ENCODE measurements at regions not wholly inside any gene's neighbourhood (a gene's known extent, or its start where the extent isn't known, plus 50 kb on each side); places are given as distances from the start of the nearest gene placed in this dataset.

DNA sequence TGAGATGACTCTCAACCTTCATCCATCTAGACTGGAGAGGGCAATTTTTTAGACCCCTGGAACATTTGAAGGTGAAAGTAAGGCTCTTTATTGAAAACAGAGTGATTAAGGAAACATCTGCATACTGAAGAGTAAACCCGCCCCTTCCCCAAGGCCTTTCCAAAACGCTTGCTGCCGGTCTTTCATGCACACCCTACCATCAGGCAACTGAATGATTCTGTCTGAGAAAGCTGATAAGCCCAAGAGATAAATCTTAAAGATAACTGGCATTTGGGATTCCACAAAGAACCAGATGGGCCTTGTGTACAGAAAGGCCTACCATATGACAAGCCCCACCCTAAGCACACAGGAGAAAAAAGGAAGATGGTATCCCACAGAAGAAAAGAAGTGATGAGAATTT lies 54.4 kb upstream of the PIK3R1 start:
- H3K9me3 Mint-ChIP-seq: no peaks in the 10 kb centered on the region
- no peaks in the 10 kb centered on the region for H3K36me3 Mint-ChIP-seq
- no peaks in the 10 kb centered on the region for H3K4me1 Mint-ChIP-seq
- no peak for DNase-seq
- ATAC-seq: no peak
- POLR2A ChIA-PET: no interaction called here
- H3K27ac Mint-ChIP-seq: no peak overlapping the region
- H3K4me3 Mint-ChIP-seq: no peak overlapping the region
- no peaks in the 10 kb centered on the region for H3K27me3 Mint-ChIP-seq

DNA sequence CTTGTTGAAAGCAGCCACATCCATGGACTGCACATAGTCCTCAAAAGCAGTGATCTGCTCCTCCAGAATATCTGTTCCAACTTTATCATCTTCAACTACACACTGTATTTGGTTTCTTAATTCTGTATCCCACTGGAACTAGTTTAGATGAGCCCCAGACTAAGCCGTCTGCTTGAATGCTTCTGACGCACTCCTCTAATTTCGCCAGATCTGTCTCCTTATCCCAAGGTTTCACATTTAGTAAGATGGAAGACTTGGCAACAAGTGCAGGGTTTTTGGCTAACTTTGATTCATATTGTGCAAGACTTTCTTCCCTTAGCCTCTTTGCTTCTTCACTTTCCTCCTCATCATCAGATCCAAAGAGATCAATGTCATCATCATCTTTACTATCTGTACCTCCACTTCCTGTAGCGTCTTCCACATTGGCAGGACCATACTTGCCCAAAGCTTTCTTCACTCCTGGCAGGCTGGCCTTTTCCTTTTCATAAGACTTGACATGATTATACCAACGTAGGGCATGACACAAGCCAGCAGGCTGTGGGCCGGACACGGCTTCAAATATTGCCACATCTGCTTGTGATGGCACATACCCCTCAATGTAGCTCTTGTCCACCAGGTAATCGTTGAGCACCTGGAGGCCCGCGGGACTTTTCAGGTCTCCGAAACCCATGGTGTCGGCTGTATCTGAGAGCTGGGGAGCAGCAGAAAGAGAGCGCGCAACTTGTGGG lies 56.2 kb upstream of the PIK3R1 start:
- Mint-ChIP-seq H3K27ac (no peak overlapping the region), H3K9me3 (no peaks in the 10 kb centered on the region), H3K4me1 (no peaks in the 10 kb centered on the region), H3K27me3 (no peaks in the 10 kb centered on the region), H3K36me3 (no peaks in the 10 kb centered on the region), H3K4me3 (no peak overlapping the region)
- DNase-seq (no peak), ATAC-seq (no peak)
- POLR2A ChIA-PET: no interaction called here

- POLR2A ChIA-PET: no interaction called here
- Mint-ChIP-seq H3K27me3 (no peaks in the 10 kb centered on the region), H3K4me3 (no peak overlapping the region), H3K27ac (peak overlapping the region in 1 of 10 donors; percentile 25), H3K4me1 (no peaks in the 10 kb centered on the region), H3K36me3 (no peaks in the 10 kb centered on the region), H3K9me3 (no peaks in the 10 kb centered on the region)
- DNase-seq: no peak
- ATAC-seq: no peak
Observed at GRCh38 chr5:68155940-68156339, 59.6 kb upstream of the PIK3R1 start.

GRCh38 chr5:68154119-68154857 lies 61.3 kb upstream of the PIK3R1 start:
- Mint-ChIP-seq H3K27me3 (no peaks in the 10 kb centered on the region), H3K27ac (no peak overlapping the region), H3K4me1 (no peaks in the 10 kb centered on the region), H3K36me3 (no peaks in the 10 kb centered on the region), H3K4me3 (no peak overlapping the region), H3K9me3 (no peaks in the 10 kb centered on the region)
- ATAC-seq (no peak), DNase-seq (no peak)
- POLR2A ChIA-PET: no interaction called here

- POLR2A ChIA-PET: no interaction called here
- H3K4me3 Mint-ChIP-seq: no peak overlapping the region
- no peak overlapping the region for H3K27ac Mint-ChIP-seq
- DNase-seq (no peak), ATAC-seq (no peak)
- no peaks in the 10 kb centered on the region for H3K36me3 Mint-ChIP-seq
- H3K4me1 Mint-ChIP-seq: no peaks in the 10 kb centered on the region
- no peaks in the 10 kb centered on the region for H3K9me3 Mint-ChIP-seq
- no peaks in the 10 kb centered on the region for H3K27me3 Mint-ChIP-seq
Observed at GRCh38 chr5:68151812-68152211, 63.7 kb upstream of the PIK3R1 start.

GRCh38 chr5:68149189-68149588 lies 66.4 kb upstream of the PIK3R1 start:
- H3K9me3 Mint-ChIP-seq: peaks cover 0 to 2% (median 0%) of the 10 kb centered on the region in 9 donors
- DNase-seq (no peak), ATAC-seq (no peak)
- H3K4me1 Mint-ChIP-seq: no peaks in the 10 kb centered on the region
- H3K27ac Mint-ChIP-seq: no peak overlapping the region
- peak overlapping the region in 1 of 10 donors; percentile 42 for H3K4me3 Mint-ChIP-seq
- no peaks in the 10 kb centered on the region for H3K27me3 Mint-ChIP-seq
- no peaks in the 10 kb centered on the region for H3K36me3 Mint-ChIP-seq
- POLR2A ChIA-PET: no interaction called here

DNA sequence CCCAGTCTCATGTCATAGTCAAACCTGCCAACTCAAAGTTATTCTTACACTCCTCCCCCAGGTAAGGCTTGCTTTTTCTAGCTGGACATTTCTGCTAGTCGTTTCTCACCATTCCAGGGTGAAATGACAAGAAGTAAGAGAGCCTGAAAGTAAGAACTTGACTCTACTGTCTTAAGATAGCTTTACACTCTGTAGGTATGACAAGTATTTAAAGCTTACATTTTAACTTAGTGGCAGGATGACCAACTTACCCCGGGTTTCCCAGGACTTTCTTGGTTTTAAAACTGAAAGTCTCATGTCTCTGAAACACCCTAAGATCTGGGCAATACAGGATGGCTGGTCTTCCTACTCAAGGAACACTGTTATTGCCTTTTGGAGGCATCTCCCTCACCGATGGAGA lies 67.5 kb upstream of the PIK3R1 start:
- no peak for ATAC-seq
- H3K36me3 Mint-ChIP-seq: peaks cover 0 to 3% (median 0%) of the 10 kb centered on the region in 3 donors
- H3K27me3 Mint-ChIP-seq: no peaks in the 10 kb centered on the region
- DNase-seq: no peak
- no peak overlapping the region for H3K27ac Mint-ChIP-seq
- H3K9me3 Mint-ChIP-seq: peaks cover 0 to 7% (median 0%) of the 10 kb centered on the region in 9 donors
- H3K4me1 Mint-ChIP-seq: no peaks in the 10 kb centered on the region
- POLR2A ChIA-PET: no interaction called here
- no peak overlapping the region for H3K4me3 Mint-ChIP-seq

DNA sequence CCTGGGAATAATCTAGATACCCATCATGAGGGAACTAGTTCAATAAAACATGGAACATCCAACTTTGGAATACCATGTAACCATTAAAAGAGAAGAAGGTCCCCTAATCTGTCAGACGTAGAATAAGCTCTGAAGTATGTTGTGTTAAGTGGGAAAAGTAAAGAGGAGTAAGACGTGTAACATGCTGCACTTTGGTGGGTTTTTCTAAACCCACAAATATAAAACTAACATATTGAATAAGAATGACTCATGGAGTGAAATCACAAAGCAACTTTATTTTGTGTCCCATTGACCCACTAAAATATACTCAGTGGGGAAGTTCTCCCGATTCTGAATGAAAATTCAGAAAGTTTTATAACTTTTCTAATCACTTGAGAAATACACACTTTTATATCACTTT lies 67.9 kb upstream of the PIK3R1 start:
- DNase-seq: no peak
- no peak for ATAC-seq
- Mint-ChIP-seq H3K9me3 (peaks cover 0 to 11% (median 2%) of the 10 kb centered on the region in 9 donors), H3K27ac (peak overlapping the region in 1 of 10 donors; percentile 34), H3K4me1 (no peaks in the 10 kb centered on the region), H3K27me3 (no peaks in the 10 kb centered on the region), H3K4me3 (no peak overlapping the region), H3K36me3 (peaks cover 0 to 3% (median 0%) of the 10 kb centered on the region in 3 donors)
- POLR2A ChIA-PET: no interaction called here

DNA sequence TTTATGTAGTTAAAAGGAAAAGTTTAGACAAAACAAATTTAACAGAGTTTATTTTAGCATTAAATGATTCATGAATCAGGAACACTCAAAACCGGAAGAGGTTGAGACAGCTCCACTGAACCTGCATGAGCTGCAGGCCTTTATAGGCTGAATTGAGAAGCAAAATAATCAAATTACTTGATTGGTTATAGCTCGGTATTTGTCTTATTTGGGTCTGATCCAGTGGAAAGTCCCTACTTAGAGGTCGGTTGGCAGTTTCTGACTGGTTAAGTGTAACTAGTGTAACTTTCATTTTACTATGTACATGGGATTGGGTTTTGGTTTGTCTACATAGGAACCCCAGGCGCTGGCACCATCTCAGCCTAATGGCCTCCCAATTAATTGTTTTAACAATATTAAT lies 74.1 kb upstream of the PIK3R1 start:
- peak in 1 of 2 donors; percentile 30 for ATAC-seq
- Mint-ChIP-seq H3K27ac (no peak overlapping the region), H3K4me1 (peaks cover 3 to 8% (median 4%) of the 10 kb centered on the region in 4 donors), H3K9me3 (peaks cover 0 to 11% (median 2%) of the 10 kb centered on the region in 9 donors), H3K36me3 (peaks cover 0 to 3% (median 0%) of the 10 kb centered on the region in 3 donors), H3K4me3 (no peak overlapping the region), H3K27me3 (no peaks in the 10 kb centered on the region)
- DNase-seq: no peak
- POLR2A ChIA-PET: no interaction called here

- DNase-seq (no peak), ATAC-seq (no peak)
- POLR2A ChIA-PET: no interaction called here
- peaks cover 0 to 11% (median 2%) of the 10 kb centered on the region in 9 donors for H3K9me3 Mint-ChIP-seq
- H3K27me3 Mint-ChIP-seq: peaks cover 0 to 1% (median under 1%) of the 10 kb centered on the region in 5 donors
- peaks cover 0 to 3% (median 0%) of the 10 kb centered on the region in 3 donors for H3K36me3 Mint-ChIP-seq
- H3K4me1 Mint-ChIP-seq: peaks cover 3 to 8% (median 4%) of the 10 kb centered on the region in 4 donors
- H3K4me3 Mint-ChIP-seq: no peak overlapping the region
- peak overlapping the region in 1 of 10 donors; percentile 19 for H3K27ac Mint-ChIP-seq
Observed at GRCh38 chr5:68140763-68141162, 74.8 kb upstream of the PIK3R1 start.

DNA sequence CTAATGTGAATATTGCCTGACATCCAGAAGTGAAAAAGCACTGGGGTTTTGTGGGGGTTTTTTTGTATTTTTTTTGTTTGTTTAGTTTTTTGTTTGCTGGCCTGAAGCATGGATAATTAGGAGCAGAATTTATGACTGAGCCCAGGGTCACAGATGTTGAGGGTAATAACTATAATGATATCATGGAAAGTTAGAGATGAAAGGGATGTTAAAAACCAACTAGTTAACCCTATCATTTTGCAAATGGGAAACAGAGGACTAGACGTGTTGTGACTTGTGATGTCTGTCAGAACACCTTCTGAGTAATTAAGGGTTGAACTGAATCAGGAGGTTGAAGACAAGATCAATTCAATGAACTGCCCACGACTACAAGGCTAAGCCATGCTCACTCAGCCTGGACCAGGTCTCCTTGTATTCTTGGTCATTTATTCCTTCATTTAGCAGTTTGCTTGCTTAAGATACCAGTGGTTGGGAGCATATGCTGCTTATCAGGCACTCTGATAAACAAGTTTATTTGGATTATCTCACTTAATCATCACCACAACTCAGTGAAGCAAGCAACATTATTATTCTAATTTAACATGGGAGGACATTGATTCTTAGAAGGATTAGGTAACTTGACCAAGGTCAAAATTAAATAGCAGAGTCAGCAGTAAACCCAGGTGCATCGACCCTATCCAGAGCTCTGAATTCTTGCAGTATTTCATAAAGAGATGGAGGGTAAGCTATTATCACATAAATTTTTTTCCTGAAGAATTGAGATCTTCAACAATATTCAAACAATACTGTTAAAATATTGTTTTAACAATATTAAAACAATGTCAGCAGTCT lies 75.7 kb upstream of the PIK3R1 start:
- no peak for DNase-seq
- POLR2A ChIA-PET: no interaction called here
- Mint-ChIP-seq H3K4me3 (no peak overlapping the region), H3K4me1 (peaks cover 3 to 8% (median 4%) of the 10 kb centered on the region in 4 donors), H3K36me3 (peaks cover 0 to 3% (median 0%) of the 10 kb centered on the region in 3 donors), H3K9me3 (peaks cover 0 to 11% (median 2%) of the 10 kb centered on the region in 9 donors), H3K27ac (peak overlapping the region in 1 of 10 donors; percentile 12), H3K27me3 (peaks cover 3 to 11% (median 7%) of the 10 kb centered on the region in 5 donors)
- no peak for ATAC-seq

DNA sequence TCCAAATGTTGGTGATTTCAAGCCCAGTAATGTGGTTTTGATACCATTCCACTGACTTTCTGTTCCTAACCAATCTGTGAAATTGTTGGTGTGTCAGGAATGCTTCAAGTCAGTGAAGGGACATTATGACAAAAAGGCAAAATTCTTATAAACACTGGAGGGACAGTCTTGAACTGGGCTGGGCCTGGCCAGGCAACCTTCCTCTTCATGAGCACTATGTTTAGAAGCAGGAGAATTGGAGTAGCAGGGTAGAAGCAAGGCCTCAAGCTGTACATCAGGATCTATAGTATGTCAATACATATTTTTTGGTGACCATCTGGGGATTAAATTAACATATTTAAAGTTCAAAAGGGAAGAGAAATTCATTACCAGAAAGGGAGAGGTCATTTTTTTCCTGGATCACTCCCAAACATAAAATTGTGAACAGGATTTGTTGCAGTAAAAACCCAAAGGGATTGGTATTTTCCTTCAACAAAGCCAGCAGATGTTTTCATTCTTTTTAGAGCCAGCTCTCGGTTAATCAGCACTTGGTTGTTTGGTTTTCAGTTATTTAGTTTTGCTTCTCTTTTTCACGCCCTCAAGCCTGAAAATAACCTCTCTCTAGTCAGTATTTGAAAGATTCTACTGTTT lies 77.9 kb upstream of the PIK3R1 start:
- H3K4me1 Mint-ChIP-seq: peaks cover 3 to 8% (median 4%) of the 10 kb centered on the region in 4 donors
- peaks cover 0 to 2% (median 0%) of the 10 kb centered on the region in 9 donors for H3K9me3 Mint-ChIP-seq
- ATAC-seq: no peak
- no peak for DNase-seq
- H3K4me3 Mint-ChIP-seq: no peak overlapping the region
- H3K36me3 Mint-ChIP-seq: no peaks in the 10 kb centered on the region
- peaks cover 3 to 13% (median 7%) of the 10 kb centered on the region in 5 donors for H3K27me3 Mint-ChIP-seq
- POLR2A ChIA-PET: no interaction called here
- peak overlapping the region in 1 of 10 donors; percentile 73 for H3K27ac Mint-ChIP-seq
